ENCODE measurements at regions not wholly inside any gene's neighbourhood (a gene's known extent, or its start where the extent isn't known, plus 50 kb on each side); places are given as distances from the start of the nearest gene placed in this dataset.

GRCh38 chr6:41425511-41425910 lies 90.1 kb downstream of the NCR2 start:
- H3K4me3 Mint-ChIP-seq: no peak overlapping the region
- peaks cover 16% of the 10 kb centered on the region for H3K27me3 Mint-ChIP-seq
- no peaks in the 10 kb centered on the region for H3K36me3 Mint-ChIP-seq
- H3K4me1 Mint-ChIP-seq: peaks cover 15% of the 10 kb centered on the region
- no peak overlapping the region for H3K27ac Mint-ChIP-seq
- no peaks in the 10 kb centered on the region for H3K9me3 Mint-ChIP-seq

DNA sequence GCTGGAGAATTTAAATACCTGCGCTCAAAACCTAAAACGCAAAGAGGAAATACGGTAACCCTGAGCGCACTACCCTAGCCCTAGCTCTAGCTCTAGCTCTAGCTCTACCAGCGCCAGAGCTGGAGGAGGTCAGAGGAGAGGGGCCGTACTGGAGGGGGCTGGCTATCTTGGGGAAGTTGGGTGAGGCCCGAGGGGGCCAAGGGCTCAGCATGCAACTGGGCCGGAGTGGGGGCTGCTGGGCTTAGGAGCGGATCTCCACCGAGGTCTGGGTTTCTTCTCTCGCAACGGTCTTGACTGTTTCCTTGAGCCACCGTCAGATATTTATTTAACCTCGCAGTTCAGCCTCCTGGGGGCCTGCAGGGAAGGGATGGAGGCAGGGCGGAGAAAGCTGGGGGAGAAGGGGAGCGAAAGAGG lies 91.0 kb downstream of the NCR2 start:
- no peaks in the 10 kb centered on the region for H3K36me3 Mint-ChIP-seq
- no peaks in the 10 kb centered on the region for H3K9me3 Mint-ChIP-seq
- H3K4me1 Mint-ChIP-seq: peaks cover 15% of the 10 kb centered on the region
- no peak overlapping the region for H3K4me3 Mint-ChIP-seq
- H3K27me3 Mint-ChIP-seq: peaks cover 19% of the 10 kb centered on the region
- H3K27ac Mint-ChIP-seq: no peak overlapping the region

GRCh38 chr6:41426888-41427641 lies 91.7 kb downstream of the NCR2 start:
- Mint-ChIP-seq H3K27ac (no peak overlapping the region), H3K4me1 (peaks cover 15% of the 10 kb centered on the region), H3K9me3 (no peaks in the 10 kb centered on the region), H3K36me3 (no peaks in the 10 kb centered on the region), H3K27me3 (peaks cover 19% of the 10 kb centered on the region), H3K4me3 (no peak overlapping the region)

DNA sequence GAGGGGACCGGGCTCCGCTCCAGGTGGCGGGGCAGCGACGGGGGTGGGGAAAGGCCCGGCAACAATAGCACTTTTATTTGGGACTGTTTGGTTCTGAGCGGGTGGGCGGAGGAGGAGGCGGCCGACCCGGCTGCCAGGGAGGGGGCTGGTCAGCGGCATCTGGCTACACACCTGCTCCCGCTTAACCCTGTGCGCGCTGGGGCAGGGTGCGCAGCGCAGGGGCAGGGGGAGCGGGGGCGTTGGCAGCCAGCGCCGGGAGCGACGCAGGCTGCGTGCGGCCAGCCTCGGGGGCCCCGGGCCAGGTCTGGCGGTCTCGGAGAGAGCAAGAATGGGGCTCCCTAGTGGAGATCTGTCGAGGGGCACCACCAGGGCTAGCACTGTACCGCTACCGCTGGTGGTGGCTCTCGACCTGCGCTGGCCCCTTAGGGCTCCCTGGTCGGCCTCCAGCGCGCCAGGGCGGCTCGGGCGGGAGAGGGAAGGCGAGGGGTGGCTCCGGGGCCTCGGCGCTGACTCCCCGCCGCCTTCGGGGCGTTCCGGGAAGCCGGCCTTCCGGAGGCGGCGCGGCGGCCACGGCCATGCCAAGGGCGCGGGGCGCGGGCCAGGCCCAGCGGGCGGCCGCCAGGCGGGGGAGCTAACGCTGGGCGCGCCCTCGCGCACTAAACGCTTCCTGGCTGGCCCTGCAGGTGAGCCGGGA lies 92.4 kb downstream of the NCR2 start:
- H3K27ac Mint-ChIP-seq: no peak overlapping the region
- no peak overlapping the region for H3K4me3 Mint-ChIP-seq
- peaks cover under 1% of the 10 kb centered on the region for H3K36me3 Mint-ChIP-seq
- peaks cover 15% of the 10 kb centered on the region for H3K4me1 Mint-ChIP-seq
- H3K9me3 Mint-ChIP-seq: no peaks in the 10 kb centered on the region
- H3K27me3 Mint-ChIP-seq: peaks cover 21% of the 10 kb centered on the region

GRCh38 chr6:41428336-41428995 lies 93.1 kb downstream of the NCR2 start:
- no peaks in the 10 kb centered on the region for H3K9me3 Mint-ChIP-seq
- peaks cover 2% of the 10 kb centered on the region for H3K36me3 Mint-ChIP-seq
- H3K4me3 Mint-ChIP-seq: peak overlapping the region; percentile 74
- peaks cover 15% of the 10 kb centered on the region for H3K4me1 Mint-ChIP-seq
- H3K27me3 Mint-ChIP-seq: peaks cover 22% of the 10 kb centered on the region
- no peak overlapping the region for H3K27ac Mint-ChIP-seq

- Mint-ChIP-seq H3K36me3 (peaks cover 2% of the 10 kb centered on the region), H3K4me1 (peaks cover 15% of the 10 kb centered on the region), H3K4me3 (peak overlapping the region; percentile 74), H3K27me3 (peaks cover 24% of the 10 kb centered on the region), H3K27ac (no peak overlapping the region), H3K9me3 (no peaks in the 10 kb centered on the region)
Observed at GRCh38 chr6:41428996-41429421, 93.6 kb downstream of the NCR2 start.

DNA sequence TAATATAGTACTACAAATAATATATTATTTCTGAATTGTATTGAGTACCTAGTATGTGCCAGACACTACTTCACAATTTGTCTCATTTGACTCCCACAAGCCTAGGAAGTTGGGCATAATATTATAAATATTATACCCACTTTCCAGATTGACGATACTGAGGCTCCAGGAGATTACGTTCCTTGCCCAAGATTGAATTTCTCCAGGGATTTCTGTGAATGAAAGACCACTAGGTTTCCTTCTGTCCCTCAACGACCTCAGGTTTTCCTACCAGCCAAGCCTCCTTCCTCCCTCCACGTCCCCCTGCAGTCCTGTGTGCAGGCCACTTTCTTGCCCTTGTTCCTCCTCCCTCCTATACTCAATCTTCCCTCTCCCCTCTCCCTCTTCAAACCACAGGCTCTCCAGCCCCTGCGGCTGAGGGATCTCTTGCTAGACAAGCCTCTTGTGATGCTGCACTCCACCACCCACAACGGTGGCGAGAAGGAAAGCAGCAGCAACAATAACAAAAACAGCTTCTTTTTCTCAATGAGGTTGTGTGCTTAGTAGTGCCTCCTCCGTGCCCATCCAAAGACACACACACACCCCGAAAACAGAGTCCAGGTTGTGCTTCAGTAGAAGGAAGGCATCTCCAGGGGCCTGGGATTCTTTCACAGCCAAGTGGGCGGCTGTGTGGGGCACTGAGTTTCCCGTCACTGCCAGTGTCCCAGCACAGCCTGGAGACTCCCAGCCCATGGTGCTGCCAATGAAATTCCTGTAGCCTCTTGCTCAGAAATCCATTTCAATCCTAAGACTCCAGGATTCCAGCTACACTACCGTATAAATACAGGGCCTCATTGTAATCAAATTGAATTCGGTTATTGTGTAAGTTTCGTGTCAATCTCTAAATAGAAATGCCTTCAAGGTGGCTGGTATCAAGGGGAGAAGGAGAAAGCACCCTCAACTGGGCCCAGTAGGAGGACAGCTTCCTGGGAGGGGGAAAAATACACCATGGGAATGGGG lies 94.4 kb downstream of the NCR2 start:
- Mint-ChIP-seq H3K27me3 (peaks cover 24% of the 10 kb centered on the region), H3K9me3 (no peaks in the 10 kb centered on the region), H3K4me3 (peak overlapping the region; percentile 24), H3K27ac (peak overlapping the region; percentile 9), H3K36me3 (peaks cover 2% of the 10 kb centered on the region), H3K4me1 (peaks cover 15% of the 10 kb centered on the region)

DNA sequence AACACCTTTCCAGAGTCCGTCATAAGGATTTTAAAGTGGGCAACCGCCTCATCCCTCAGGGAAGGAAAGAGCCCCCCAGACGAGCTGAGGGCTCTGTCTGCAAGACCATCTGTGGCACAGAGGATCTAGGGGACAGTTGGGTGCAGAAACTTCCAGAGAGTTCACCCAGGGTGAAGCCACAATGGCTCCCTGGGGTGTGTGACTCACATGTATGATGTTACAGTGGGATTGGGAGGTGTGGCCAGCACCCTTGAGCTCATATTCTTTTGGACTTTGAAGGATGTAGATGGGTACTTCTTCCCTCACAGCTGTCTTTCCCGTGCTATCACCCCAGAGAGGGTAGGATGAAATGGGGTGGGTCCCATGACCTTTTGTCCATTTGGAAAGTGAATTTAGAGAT lies 95.5 kb downstream of the NCR2 start:
- Mint-ChIP-seq H3K27ac (no peak overlapping the region), H3K36me3 (peaks cover 2% of the 10 kb centered on the region), H3K27me3 (peaks cover 24% of the 10 kb centered on the region), H3K4me1 (peaks cover 15% of the 10 kb centered on the region), H3K4me3 (no peak overlapping the region), H3K9me3 (no peaks in the 10 kb centered on the region)

- H3K4me3 Mint-ChIP-seq: no peak overlapping the region
- H3K9me3 Mint-ChIP-seq: no peaks in the 10 kb centered on the region
- peaks cover 15% of the 10 kb centered on the region for H3K4me1 Mint-ChIP-seq
- no peak overlapping the region for H3K27ac Mint-ChIP-seq
- H3K27me3 Mint-ChIP-seq: peaks cover 24% of the 10 kb centered on the region
- peaks cover 2% of the 10 kb centered on the region for H3K36me3 Mint-ChIP-seq
Observed at GRCh38 chr6:41432280-41432679, 96.9 kb downstream of the NCR2 start.

- Mint-ChIP-seq H3K4me3 (no peak overlapping the region), H3K9me3 (no peaks in the 10 kb centered on the region), H3K27me3 (peaks cover 13% of the 10 kb centered on the region), H3K4me1 (peaks cover 9% of the 10 kb centered on the region), H3K36me3 (peaks cover 2% of the 10 kb centered on the region), H3K27ac (peak overlapping the region; percentile 44)
Observed at GRCh38 chr6:41434803-41435481, 99.5 kb downstream of the NCR2 start.

- no peaks in the 10 kb centered on the region for H3K9me3 Mint-ChIP-seq
- H3K4me3 Mint-ChIP-seq: no peak overlapping the region
- peaks cover 2% of the 10 kb centered on the region for H3K36me3 Mint-ChIP-seq
- peaks cover 34% of the 10 kb centered on the region for H3K4me1 Mint-ChIP-seq
- peaks cover 3% of the 10 kb centered on the region for H3K27me3 Mint-ChIP-seq
- H3K27ac Mint-ChIP-seq: peak overlapping the region; percentile 18
Observed at GRCh38 chr6:41437604-41438003, 102.2 kb downstream of the NCR2 start.

- Mint-ChIP-seq H3K27ac (no peak overlapping the region), H3K9me3 (no peaks in the 10 kb centered on the region), H3K27me3 (no peaks in the 10 kb centered on the region), H3K4me3 (no peak overlapping the region), H3K36me3 (no peaks in the 10 kb centered on the region), H3K4me1 (peaks cover 39% of the 10 kb centered on the region)
Observed at GRCh38 chr6:41438746-41439145, 103.3 kb downstream of the NCR2 start.

GRCh38 chr6:41439524-41440418 lies 104.4 kb downstream of the NCR2 start:
- peaks cover 40% of the 10 kb centered on the region for H3K4me1 Mint-ChIP-seq
- no peaks in the 10 kb centered on the region for H3K36me3 Mint-ChIP-seq
- H3K4me3 Mint-ChIP-seq: peak overlapping the region; percentile 37
- H3K27me3 Mint-ChIP-seq: peaks cover 2% of the 10 kb centered on the region
- no peaks in the 10 kb centered on the region for H3K9me3 Mint-ChIP-seq
- peak overlapping the region; percentile 52 for H3K27ac Mint-ChIP-seq

DNA sequence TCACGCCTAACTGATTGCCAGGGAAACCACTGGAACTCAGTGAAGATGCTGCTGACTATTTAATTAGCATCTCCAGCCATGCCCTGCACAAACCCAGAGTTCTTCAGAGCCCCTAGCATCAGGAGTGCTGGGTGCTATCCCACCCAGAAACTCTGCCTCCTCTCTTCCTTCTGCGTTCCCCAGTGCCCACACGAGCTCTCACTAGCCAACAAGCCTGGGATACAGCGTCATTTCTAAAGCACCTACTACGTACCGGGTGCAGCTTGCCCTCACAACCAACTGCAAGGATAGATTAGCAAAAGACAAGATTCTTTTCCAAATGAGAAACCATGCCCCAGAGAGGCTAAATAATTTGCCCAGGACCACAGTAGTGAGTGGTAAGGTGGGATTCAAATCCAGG lies 105.2 kb upstream of the FOXP4 start:
- peak overlapping the region; percentile 34 for H3K4me3 Mint-ChIP-seq
- H3K4me1 Mint-ChIP-seq: peaks cover 40% of the 10 kb centered on the region
- peak overlapping the region; percentile 69 for H3K27ac Mint-ChIP-seq
- no peaks in the 10 kb centered on the region for H3K36me3 Mint-ChIP-seq
- H3K27me3 Mint-ChIP-seq: peaks cover 2% of the 10 kb centered on the region
- no peaks in the 10 kb centered on the region for H3K9me3 Mint-ChIP-seq
